Left cardiac atrium (tissue), 4 donors: ENCODE measurements at regions not wholly inside any gene's neighbourhood (a gene's known extent, or its start where the extent isn't known, plus 50 kb on each side); places are given as distances from the start of the nearest gene placed in this dataset.

Experiments
- ATAC-seq, 2 donors: fragments of 200-7000 bp; cut with Tn5 transposase; one replicate each; pipeline ENCODE4 v1.9.1; 2020; ENCODE audit warnings: mild to moderate bottlenecking in 2 of 2, moderate library complexity in 2 of 2
- DNase-seq: peaks from one replicate; pipeline ENCODE4 v3.0.0-alpha.2; 2020
- intact Hi-C, 2 donors: fragments of 100-400 bp; cut with DNase I; formaldehyde crosslinking; loops; one replicate each; pipeline versions ENCODE4 v1.14.1 to v1.15.1; 2022 to 2023
- donor health status: DM: no; HTN: yes; CAD: no.
- donor health status: DM: no; HTN: yes; CAD: no; lungs with severe emphysema.
- donor health status: DM: yes; HTN: yes; CAD: no.
- donor health status: Dilated cardiomyopathy.

DNA sequence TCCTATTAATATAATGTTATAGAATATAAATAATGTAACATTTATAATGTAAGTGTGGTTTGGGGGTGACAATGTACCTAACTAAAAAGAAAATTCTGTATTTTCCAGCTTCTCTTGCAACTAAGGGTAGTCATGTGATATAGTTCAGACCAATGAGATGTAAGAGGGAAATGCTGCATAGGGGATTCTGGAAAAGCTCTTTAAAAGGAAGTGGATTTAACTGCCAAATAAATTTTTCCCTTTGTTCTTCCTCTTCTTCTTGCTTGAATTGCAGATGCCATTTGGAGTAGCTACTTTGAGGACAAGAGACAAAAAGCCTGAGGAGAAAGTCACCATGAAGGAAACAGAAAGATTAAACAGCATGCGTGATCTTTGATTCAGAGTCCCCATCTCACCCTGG lies 194.3 kb downstream of the PTEN start:
- DNase-seq, result no peak
- intact Hi-C loops, result no loop called here
- no peak for ATAC-seq

DNA sequence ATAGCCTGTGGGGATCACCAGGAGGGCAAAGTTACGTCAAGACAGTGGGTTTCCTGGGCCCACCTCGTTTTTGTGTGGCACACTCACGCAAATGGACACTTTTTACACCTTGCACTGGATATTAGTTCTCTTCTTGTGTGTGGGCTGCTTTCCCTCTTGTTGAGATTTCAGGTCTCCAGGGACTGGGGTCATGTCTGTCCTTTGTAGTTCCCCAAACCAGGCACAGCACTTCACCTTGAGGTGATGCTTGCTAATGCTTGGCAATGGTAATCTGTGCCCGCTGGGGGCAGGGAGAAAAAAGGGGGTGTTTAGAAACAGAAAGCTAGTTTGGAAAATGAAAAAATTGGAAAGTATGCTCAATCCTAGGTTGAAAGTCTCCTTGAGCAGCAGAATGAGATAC lies 195.3 kb downstream of the PTEN start:
- DNase-seq, result no peak
- no peak for ATAC-seq
- intact Hi-C loops, result no loop called here

- DNase-seq (no peak), ATAC-seq (peak in 1 of 2 donors; percentile 46)
- intact Hi-C loops, result no loop called here
Observed at GRCh38 chr10:88059190-88059589, 195.8 kb downstream of the PTEN start.

GRCh38 chr10:88060762-88061161 lies 197.3 kb downstream of the PTEN start:
- ATAC-seq, result no peak
- intact Hi-C loops, result no loop called here
- DNase-seq, result no peak

- intact Hi-C loops, result no loop called here
- no peak for DNase-seq
- no peak for ATAC-seq
Observed at GRCh38 chr10:88062385-88062784, 199.0 kb downstream of the PTEN start.

DNA sequence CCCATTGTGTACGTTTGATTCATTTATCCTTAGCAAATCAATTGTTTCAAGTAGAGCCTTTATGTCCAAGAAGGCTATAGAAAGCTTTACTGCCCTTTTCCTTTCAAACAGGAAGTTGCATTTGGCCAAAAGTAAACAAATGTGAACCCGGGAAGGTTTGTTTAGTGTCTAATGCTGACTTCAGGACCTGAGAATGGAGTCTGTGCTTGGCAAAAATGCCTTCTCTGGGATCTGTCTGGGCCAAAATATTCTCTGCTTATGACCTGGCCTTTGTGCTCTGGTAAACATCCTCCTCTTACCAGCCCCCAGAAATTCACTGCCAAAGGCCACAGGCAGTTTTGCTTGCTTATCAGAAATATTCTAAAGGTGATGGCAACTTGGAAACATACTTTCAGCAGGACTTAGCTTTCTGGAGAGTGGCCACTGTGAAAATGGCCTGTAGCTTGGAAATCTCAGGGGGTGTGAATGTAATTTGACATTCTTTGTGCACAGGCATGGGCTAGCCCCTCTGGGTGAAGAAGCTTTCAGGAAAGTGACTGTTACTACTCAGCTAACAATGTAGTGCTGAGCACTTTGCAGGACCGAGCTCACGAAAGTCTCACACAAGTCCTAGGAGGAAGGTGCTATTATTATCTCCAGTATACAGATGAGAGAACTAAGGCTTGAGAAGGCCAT lies 199.5 kb downstream of the PTEN start:
- ATAC-seq, result no peak
- intact Hi-C loops, result no loop called here
- DNase-seq, result no peak

DNA sequence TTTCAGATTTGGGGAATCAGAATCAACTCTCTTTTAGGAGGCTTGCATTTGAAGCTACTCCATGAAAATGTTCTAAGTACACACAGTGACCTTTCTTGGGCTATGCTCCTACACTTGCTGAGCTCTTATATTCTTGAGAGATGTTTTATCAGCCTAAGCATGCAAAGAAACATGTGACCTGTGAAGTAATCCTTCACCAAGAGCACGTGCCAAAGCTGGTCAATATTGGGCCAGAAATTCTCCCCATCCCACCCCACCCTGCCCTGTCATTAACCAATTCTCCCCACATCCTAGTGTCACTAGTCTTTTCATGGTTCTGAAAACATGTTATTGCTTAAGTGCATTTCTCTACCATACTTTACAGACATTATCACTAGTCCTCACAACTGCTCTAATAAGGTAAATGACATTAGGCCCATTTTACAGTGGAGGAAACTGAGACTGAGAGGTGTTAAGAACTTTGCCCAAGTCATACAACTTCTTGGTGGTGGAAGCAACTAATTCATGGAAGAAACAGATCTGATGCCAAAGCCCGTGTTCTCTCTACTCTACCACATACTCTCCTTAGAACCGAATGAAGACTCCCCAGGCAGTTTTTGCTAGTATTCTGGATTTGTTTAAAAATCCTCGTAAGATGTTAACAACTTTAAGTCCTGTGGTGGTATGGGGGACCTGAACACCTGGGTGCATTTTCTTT lies 200.6 kb downstream of the PTEN start:
- DNase-seq (no peak), ATAC-seq (no peak)
- intact Hi-C loops, result no loop called here

DNA sequence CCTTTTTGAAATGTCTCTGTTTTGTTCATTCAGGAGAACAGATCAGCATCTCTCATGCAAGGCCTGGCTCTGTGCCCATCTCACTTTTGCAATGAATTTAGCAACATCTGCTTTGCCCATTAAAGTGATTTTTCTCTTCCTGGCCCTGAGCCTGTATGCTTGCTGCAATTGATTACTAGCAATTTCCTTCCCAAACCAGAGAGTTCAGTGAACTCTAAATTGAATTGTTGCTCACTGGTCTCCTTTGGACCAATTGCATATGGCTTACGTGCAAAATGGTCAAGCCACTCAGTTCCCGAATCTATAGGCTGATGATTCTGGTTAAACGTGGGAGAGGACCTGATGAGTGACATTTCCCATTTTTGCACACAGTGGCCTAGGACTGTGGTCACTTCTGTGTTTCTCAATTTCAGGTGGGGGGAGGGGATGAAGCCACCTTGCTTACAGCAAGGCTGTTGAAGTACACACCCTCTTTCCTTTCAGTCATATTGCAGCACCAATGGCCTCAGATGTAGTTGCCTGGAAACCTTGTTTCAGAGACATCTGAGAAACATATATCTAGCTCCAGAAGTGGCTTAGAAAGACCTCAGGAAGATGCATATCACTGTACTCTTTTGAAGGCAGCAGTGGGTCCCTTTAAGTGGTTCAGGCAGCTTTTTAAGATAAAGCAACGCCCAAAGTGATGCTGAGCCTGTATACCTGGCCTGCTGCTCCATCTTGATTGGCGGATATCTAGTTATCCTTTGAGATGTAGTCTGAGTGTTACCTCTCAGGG lies 201.4 kb downstream of the PTEN start:
- intact Hi-C loops, result no loop called here

GRCh38 chr10:88065383-88066049 lies 202.1 kb downstream of the PTEN start:
- ATAC-seq (peak in 1 of 2 donors; percentile 34), DNase-seq (no peak)
- intact Hi-C loops, result no loop called here

More for the DNA sequence above, 201.4 kb downstream of the PTEN start:
- ATAC-seq, result peak; percentile 42 to 54
- DNase-seq, result peak; percentile 68

DNA sequence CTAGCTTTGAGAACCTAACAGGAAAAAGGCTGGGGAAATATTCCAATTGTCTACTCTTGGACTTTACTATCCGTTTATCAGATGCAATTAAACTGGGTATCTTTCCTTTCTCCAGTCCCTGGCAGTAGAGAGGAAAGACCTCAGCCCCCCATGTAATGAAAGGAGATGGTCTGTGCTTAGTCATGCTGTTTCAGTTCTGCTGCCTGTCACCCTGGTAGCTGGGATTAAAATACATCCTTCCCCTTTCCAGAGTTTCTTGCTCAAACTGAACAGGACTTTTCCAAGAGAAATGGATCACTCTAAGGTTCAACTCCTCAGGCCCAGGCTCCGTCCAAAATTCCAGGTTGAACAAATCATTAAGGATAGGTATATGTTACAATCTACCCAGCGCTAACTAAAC lies 202.9 kb downstream of the PTEN start:
- ATAC-seq, result peak in 1 of 2 donors; percentile 39
- intact Hi-C loops, result no loop called here
- no peak for DNase-seq

DNA sequence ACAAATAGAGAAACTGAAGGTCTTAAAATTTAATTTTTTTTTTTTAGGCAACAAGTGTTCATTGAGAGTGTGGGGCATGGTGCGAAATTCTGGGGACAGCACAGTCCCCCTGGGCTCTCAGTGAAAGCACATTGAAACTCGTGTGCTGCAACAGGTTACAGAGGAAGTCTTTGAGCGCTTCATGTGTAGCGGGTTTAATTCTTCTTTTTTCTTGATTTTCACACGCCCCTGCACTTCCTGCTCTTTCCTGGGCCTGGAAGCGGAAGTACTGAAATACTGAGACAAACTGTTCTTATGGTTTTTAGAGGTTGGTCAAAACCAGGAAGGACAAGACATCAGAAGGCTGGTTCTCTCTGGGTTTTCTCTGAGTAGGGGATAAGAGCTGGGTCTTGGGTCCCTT lies 203.5 kb downstream of the PTEN start:
- DNase-seq (no peak), ATAC-seq (peak; percentile 16 to 39)
- intact Hi-C loops, result no loop called here

GRCh38 chr10:88067737-88068136 lies 204.3 kb downstream of the PTEN start:
- intact Hi-C loops, result no loop called here
- no peak for DNase-seq
- peak in 1 of 2 donors; percentile 15 for ATAC-seq

DNA sequence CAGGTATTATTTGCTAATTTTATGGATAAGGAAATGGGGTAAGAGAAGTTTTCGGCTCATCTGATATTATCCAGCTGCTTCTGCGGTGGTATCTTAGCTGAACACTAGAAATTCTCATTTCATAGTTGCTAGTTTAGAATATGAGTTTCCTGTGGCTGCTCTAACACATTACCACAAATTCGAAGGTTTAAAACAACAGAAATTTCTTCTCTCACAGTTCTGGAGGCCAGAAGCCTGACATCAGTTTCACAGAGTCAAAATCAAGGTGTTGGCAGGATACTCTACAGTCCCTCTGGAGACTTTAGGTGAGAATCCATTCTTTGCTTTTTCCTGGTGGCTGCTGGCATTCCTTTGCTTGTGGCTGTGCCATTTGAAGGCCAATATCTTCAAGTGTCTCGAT lies 205.9 kb downstream of the PTEN start:
- ATAC-seq (no peak), DNase-seq (no peak)
- intact Hi-C loops, result no loop called here

GRCh38 chr10:88070080-88070880 lies 206.9 kb downstream of the PTEN start:
- intact Hi-C loops, result no loop called here
- ATAC-seq, result no peak
- DNase-seq, result no peak

GRCh38 chr10:88071879-88072278 lies 208.5 kb downstream of the PTEN start:
- DNase-seq, result no peak
- peak in 1 of 2 donors; percentile 38 for ATAC-seq
- intact Hi-C loops, result no loop called here

DNA sequence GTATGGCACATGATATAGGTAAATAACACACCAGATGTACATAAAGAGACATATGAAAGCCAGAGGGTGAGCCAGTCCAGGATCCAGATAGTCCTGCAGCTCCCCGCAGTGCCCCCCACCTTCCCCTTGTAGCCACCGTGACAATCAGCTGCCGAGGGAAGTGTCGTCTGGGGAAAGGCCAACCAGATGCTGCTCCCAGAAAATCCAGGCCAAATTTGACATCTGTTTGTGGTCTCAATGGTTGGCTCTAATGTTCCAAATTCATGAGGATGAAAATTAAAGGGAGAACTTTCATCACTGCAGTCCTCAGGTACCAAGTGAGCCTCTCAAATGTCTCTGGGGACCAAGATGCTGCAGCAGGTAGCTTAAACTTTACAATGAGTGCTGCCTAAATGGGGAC lies 210.3 kb downstream of the PTEN start:
- no peak for ATAC-seq
- intact Hi-C loops, result no loop called here
- no peak for DNase-seq

- ATAC-seq (no peak), DNase-seq (no peak)
- intact Hi-C loops, result no loop called here
Observed at GRCh38 chr10:88074971-88075370, 211.5 kb downstream of the PTEN start.

GRCh38 chr10:88076027-88076880 lies 212.8 kb downstream of the PTEN start:
- ATAC-seq (no peak), DNase-seq (no peak)
- intact Hi-C loops, result no loop called here
